ENCODE measurements at regions not wholly inside any gene's neighbourhood (a gene's known extent, or its start where the extent isn't known, plus 50 kb on each side); places are given as distances from the start of the nearest gene placed in this dataset.

GRCh38 chr3:178054471-178054870, 481.8 kb upstream of the KCNMB2 start:
- H3K4me1 ChIP-seq (ENCODE audit: control insufficient read depth in 1 of 2, insufficient read depth in 2 of 2, low read length in 2 of 2), result peaks cover 0 to 6% of the 10 kb centered on the region in 2 donors
- no peaks in the 10 kb centered on the region for H3K27me3 ChIP-seq (ENCODE audit: control insufficient read depth in 1 of 2, insufficient read depth in 2 of 2, low read length in 2 of 2)
- no peak overlapping the region for H3K4me3 ChIP-seq (ENCODE audit: low read depth in 1 of 2, low read length in 2 of 2)
- no peak overlapping the region for H3K27ac ChIP-seq (ENCODE audit: low read depth, low read length)
- no peak overlapping the region for H3K9ac ChIP-seq (ENCODE audit: low read depth in 1 of 2, low read length in 2 of 2)
- no peaks in the 10 kb centered on the region for H3K36me3 ChIP-seq (ENCODE audit: control insufficient read depth in 1 of 2, insufficient read depth in 2 of 2, low read length in 2 of 2)
- no peaks in the 10 kb centered on the region for H3K9me3 ChIP-seq (ENCODE audit: control insufficient read depth in 1 of 2, low read length in 2 of 2)

DNA sequence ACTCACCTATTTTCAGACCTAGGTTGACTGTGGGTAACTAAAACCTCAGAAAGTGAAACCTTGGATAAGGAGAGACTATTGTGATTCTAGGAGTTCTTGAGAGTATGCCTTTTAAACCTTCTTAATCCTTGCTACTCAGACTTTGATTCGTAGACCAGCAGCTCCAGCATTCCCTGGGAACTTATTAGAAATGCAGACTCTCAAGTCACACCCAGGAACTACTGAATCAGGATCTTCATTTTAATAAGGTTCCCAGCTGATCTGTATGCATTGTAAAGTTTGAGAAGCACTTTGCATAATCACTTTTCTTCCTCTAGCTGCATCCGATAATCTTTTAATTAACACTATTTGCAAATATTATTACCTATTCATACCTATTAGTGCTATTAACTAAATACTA, 480.3 kb upstream of the KCNMB2 start:
- H3K36me3 ChIP-seq (ENCODE audit: control insufficient read depth in 1 of 2, insufficient read depth in 2 of 2, low read length in 2 of 2), result no peaks in the 10 kb centered on the region
- H3K9me3 ChIP-seq (ENCODE audit: control insufficient read depth in 1 of 2, low read length in 2 of 2), result no peaks in the 10 kb centered on the region
- no peak overlapping the region for H3K9ac ChIP-seq (ENCODE audit: low read depth in 1 of 2, low read length in 2 of 2)
- no peaks in the 10 kb centered on the region for H3K27me3 ChIP-seq (ENCODE audit: control insufficient read depth in 1 of 2, insufficient read depth in 2 of 2, low read length in 2 of 2)
- no peak overlapping the region for H3K27ac ChIP-seq (ENCODE audit: low read depth, low read length)
- H3K4me3 ChIP-seq (ENCODE audit: low read depth in 1 of 2, low read length in 2 of 2), result no peak overlapping the region
- peaks cover 0 to 6% of the 10 kb centered on the region in 2 donors for H3K4me1 ChIP-seq (ENCODE audit: control insufficient read depth in 1 of 2, insufficient read depth in 2 of 2, low read length in 2 of 2)

DNA sequence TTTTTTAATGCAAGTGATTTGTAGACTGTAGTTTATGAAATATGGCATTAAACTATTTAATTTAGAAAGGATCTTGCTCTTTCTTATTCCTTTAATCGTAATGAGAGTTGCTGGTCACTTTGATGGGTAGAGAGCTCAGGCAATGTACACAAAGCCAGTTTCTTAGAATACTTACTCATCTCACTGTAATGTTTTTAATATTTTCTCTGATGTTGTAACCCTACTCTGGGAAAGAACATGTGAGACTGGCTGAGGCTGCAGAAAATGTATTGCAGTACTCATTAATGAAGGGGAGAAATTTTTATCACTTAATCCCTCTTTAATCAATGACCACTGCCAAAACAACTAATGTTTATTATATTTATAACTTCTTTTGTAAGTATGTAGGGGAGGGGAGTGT, 479.4 kb upstream of the KCNMB2 start:
- Histone ChIP-seq H3K9ac (ENCODE audit: low read depth in 1 of 2, low read length in 2 of 2) (no peak overlapping the region), H3K4me1 (ENCODE audit: control insufficient read depth in 1 of 2, insufficient read depth in 2 of 2, low read length in 2 of 2) (peaks cover 0 to 6% of the 10 kb centered on the region in 2 donors), H3K27ac (ENCODE audit: low read depth, low read length) (no peak overlapping the region), H3K9me3 (ENCODE audit: control insufficient read depth in 1 of 2, low read length in 2 of 2) (no peaks in the 10 kb centered on the region), H3K36me3 (ENCODE audit: control insufficient read depth in 1 of 2, insufficient read depth in 2 of 2, low read length in 2 of 2) (no peaks in the 10 kb centered on the region), H3K27me3 (ENCODE audit: control insufficient read depth in 1 of 2, insufficient read depth in 2 of 2, low read length in 2 of 2) (no peaks in the 10 kb centered on the region), H3K4me3 (ENCODE audit: low read depth in 1 of 2, low read length in 2 of 2) (no peak overlapping the region)

DNA sequence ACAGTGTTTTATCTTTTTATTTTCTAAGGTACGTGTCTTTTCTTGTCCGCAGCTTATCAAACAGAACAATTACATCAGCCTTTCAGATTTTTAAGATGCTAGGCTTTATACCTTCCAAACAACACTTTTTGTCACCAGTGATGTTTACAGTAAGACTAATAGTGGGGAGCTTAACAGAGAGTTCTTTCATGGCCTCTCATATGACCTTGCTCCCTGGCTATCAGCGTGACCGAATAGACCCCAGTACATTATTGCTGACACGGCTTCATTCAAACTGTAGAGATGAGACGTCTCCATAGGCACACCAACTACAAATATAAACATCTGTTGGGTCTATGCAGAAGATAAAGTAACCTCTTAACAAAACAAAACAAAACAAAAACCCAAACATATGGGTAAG, 477.6 kb upstream of the KCNMB2 start:
- no peaks in the 10 kb centered on the region for H3K9me3 ChIP-seq (ENCODE audit: control insufficient read depth in 1 of 2, low read length in 2 of 2)
- H3K4me1 ChIP-seq (ENCODE audit: control insufficient read depth in 1 of 2, insufficient read depth in 2 of 2, low read length in 2 of 2), result peaks cover 0 to 6% of the 10 kb centered on the region in 2 donors
- no peak overlapping the region for H3K27ac ChIP-seq (ENCODE audit: low read depth, low read length)
- no peaks in the 10 kb centered on the region for H3K36me3 ChIP-seq (ENCODE audit: control insufficient read depth in 1 of 2, insufficient read depth in 2 of 2, low read length in 2 of 2)
- no peaks in the 10 kb centered on the region for H3K27me3 ChIP-seq (ENCODE audit: control insufficient read depth in 1 of 2, insufficient read depth in 2 of 2, low read length in 2 of 2)
- H3K4me3 ChIP-seq (ENCODE audit: low read depth in 1 of 2, low read length in 2 of 2), result no peak overlapping the region
- no peak overlapping the region for H3K9ac ChIP-seq (ENCODE audit: low read depth in 1 of 2, low read length in 2 of 2)

DNA sequence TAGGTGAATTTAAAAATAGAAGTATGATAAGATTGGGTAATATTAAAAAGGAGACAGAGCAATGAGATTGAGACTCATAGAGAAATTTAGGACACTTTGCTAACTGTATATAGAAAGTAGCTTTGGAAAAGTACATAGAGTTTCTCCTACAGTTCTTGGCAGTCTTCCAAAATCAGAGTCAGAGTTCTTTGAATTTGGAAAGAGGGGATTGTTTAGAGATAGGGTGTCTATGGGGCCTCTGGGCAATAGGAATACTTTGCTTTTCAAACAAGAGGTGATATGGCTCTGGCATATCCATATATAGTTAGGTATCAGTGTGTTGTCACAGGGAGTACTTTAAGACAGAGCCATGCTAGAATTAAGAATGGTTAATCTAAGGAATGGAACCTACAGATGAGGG, 477.1 kb upstream of the KCNMB2 start:
- Histone ChIP-seq H3K4me3 (ENCODE audit: low read depth in 1 of 2, low read length in 2 of 2) (no peak overlapping the region), H3K9me3 (ENCODE audit: control insufficient read depth in 1 of 2, low read length in 2 of 2) (no peaks in the 10 kb centered on the region), H3K36me3 (ENCODE audit: control insufficient read depth in 1 of 2, insufficient read depth in 2 of 2, low read length in 2 of 2) (no peaks in the 10 kb centered on the region), H3K27ac (ENCODE audit: low read depth, low read length) (no peak overlapping the region), H3K4me1 (ENCODE audit: control insufficient read depth in 1 of 2, insufficient read depth in 2 of 2, low read length in 2 of 2) (peaks cover 0 to 6% of the 10 kb centered on the region in 2 donors), H3K9ac (ENCODE audit: low read depth in 1 of 2, low read length in 2 of 2) (no peak overlapping the region), H3K27me3 (ENCODE audit: control insufficient read depth in 1 of 2, insufficient read depth in 2 of 2, low read length in 2 of 2) (no peaks in the 10 kb centered on the region)

- H3K9ac ChIP-seq (ENCODE audit: low read depth in 1 of 2, low read length in 2 of 2), result no peak overlapping the region
- H3K4me1 ChIP-seq (ENCODE audit: control insufficient read depth in 1 of 2, insufficient read depth in 2 of 2, low read length in 2 of 2), result peaks cover 0 to 6% of the 10 kb centered on the region in 2 donors
- no peaks in the 10 kb centered on the region for H3K36me3 ChIP-seq (ENCODE audit: control insufficient read depth in 1 of 2, insufficient read depth in 2 of 2, low read length in 2 of 2)
- H3K27ac ChIP-seq (ENCODE audit: low read depth, low read length), result no peak overlapping the region
- no peak overlapping the region for H3K4me3 ChIP-seq (ENCODE audit: low read depth in 1 of 2, low read length in 2 of 2)
- no peaks in the 10 kb centered on the region for H3K27me3 ChIP-seq (ENCODE audit: control insufficient read depth in 1 of 2, insufficient read depth in 2 of 2, low read length in 2 of 2)
- H3K9me3 ChIP-seq (ENCODE audit: control insufficient read depth in 1 of 2, low read length in 2 of 2), result no peaks in the 10 kb centered on the region
Measured at GRCh38 chr3:178059836-178060235, 476.4 kb upstream of the KCNMB2 start.

DNA sequence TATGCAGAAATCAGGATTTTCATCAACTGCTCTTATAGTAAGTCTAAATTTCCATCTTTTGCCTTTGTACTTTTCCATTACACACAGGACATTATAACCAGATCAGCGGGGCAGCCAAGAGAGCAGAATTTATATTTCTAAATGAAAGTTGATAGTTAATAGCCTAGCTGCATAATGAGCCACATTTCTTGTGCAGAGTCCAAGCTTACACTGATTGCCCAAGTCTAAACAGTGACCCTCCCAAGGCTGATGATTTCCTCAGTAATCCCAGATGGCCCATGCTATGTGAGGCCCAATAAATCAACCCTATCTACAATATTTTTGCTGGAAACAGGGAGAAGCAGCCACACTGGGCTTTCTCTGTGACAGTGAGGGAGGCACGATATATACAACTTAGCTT, 475.8 kb upstream of the KCNMB2 start:
- Histone ChIP-seq H3K4me1 (ENCODE audit: control insufficient read depth in 1 of 2, insufficient read depth in 2 of 2, low read length in 2 of 2) (peaks cover 0 to 6% of the 10 kb centered on the region in 2 donors), H3K36me3 (ENCODE audit: control insufficient read depth in 1 of 2, insufficient read depth in 2 of 2, low read length in 2 of 2) (no peaks in the 10 kb centered on the region), H3K9me3 (ENCODE audit: control insufficient read depth in 1 of 2, low read length in 2 of 2) (no peaks in the 10 kb centered on the region), H3K9ac (ENCODE audit: low read depth in 1 of 2, low read length in 2 of 2) (no peak overlapping the region), H3K4me3 (ENCODE audit: low read depth in 1 of 2, low read length in 2 of 2) (no peak overlapping the region), H3K27ac (ENCODE audit: low read depth, low read length) (no peak overlapping the region), H3K27me3 (ENCODE audit: control insufficient read depth in 1 of 2, insufficient read depth in 2 of 2, low read length in 2 of 2) (no peaks in the 10 kb centered on the region)

GRCh38 chr3:178062126-178062525, 474.1 kb upstream of the KCNMB2 start:
- H3K36me3 ChIP-seq (ENCODE audit: control insufficient read depth in 1 of 2, insufficient read depth in 2 of 2, low read length in 2 of 2), result no peaks in the 10 kb centered on the region
- no peaks in the 10 kb centered on the region for H3K9me3 ChIP-seq (ENCODE audit: control insufficient read depth in 1 of 2, low read length in 2 of 2)
- H3K27me3 ChIP-seq (ENCODE audit: control insufficient read depth in 1 of 2, insufficient read depth in 2 of 2, low read length in 2 of 2), result no peaks in the 10 kb centered on the region
- H3K4me1 ChIP-seq (ENCODE audit: control insufficient read depth in 1 of 2, insufficient read depth in 2 of 2, low read length in 2 of 2), result peaks cover 0 to 6% of the 10 kb centered on the region in 2 donors
- H3K27ac ChIP-seq (ENCODE audit: low read depth, low read length), result no peak overlapping the region
- H3K9ac ChIP-seq (ENCODE audit: low read depth in 1 of 2, low read length in 2 of 2), result no peak overlapping the region
- no peak overlapping the region for H3K4me3 ChIP-seq (ENCODE audit: low read depth in 1 of 2, low read length in 2 of 2)

GRCh38 chr3:178063461-178063860, 472.8 kb upstream of the KCNMB2 start:
- Histone ChIP-seq H3K36me3 (ENCODE audit: control insufficient read depth in 1 of 2, insufficient read depth in 2 of 2, low read length in 2 of 2) (no peaks in the 10 kb centered on the region), H3K27ac (ENCODE audit: low read depth, low read length) (no peak overlapping the region), H3K4me3 (ENCODE audit: low read depth in 1 of 2, low read length in 2 of 2) (no peak overlapping the region), H3K4me1 (ENCODE audit: control insufficient read depth in 1 of 2, insufficient read depth in 2 of 2, low read length in 2 of 2) (peaks cover 0 to 6% of the 10 kb centered on the region in 2 donors), H3K9ac (ENCODE audit: low read depth in 1 of 2, low read length in 2 of 2) (no peak overlapping the region), H3K9me3 (ENCODE audit: control insufficient read depth in 1 of 2, low read length in 2 of 2) (no peaks in the 10 kb centered on the region), H3K27me3 (ENCODE audit: control insufficient read depth in 1 of 2, insufficient read depth in 2 of 2, low read length in 2 of 2) (no peaks in the 10 kb centered on the region)

GRCh38 chr3:178067721-178068120, 468.5 kb upstream of the KCNMB2 start:
- Histone ChIP-seq H3K27ac (ENCODE audit: low read depth, low read length) (no peak overlapping the region), H3K9me3 (ENCODE audit: control insufficient read depth in 1 of 2, low read length in 2 of 2) (no peaks in the 10 kb centered on the region), H3K9ac (ENCODE audit: low read depth in 1 of 2, low read length in 2 of 2) (no peak overlapping the region), H3K4me1 (ENCODE audit: control insufficient read depth in 1 of 2, insufficient read depth in 2 of 2, low read length in 2 of 2) (no peaks in the 10 kb centered on the region), H3K27me3 (ENCODE audit: control insufficient read depth in 1 of 2, insufficient read depth in 2 of 2, low read length in 2 of 2) (no peaks in the 10 kb centered on the region), H3K4me3 (ENCODE audit: low read depth in 1 of 2, low read length in 2 of 2) (no peak overlapping the region), H3K36me3 (ENCODE audit: control insufficient read depth in 1 of 2, insufficient read depth in 2 of 2, low read length in 2 of 2) (no peaks in the 10 kb centered on the region)

Measured in duodenal mucosa (tissue), 2 donors.